ENCODE measurements at regions not wholly inside any gene's neighbourhood (a gene's known extent, or its start where the extent isn't known, plus 50 kb on each side); places are given as distances from the start of the nearest gene placed in this dataset.

DNA sequence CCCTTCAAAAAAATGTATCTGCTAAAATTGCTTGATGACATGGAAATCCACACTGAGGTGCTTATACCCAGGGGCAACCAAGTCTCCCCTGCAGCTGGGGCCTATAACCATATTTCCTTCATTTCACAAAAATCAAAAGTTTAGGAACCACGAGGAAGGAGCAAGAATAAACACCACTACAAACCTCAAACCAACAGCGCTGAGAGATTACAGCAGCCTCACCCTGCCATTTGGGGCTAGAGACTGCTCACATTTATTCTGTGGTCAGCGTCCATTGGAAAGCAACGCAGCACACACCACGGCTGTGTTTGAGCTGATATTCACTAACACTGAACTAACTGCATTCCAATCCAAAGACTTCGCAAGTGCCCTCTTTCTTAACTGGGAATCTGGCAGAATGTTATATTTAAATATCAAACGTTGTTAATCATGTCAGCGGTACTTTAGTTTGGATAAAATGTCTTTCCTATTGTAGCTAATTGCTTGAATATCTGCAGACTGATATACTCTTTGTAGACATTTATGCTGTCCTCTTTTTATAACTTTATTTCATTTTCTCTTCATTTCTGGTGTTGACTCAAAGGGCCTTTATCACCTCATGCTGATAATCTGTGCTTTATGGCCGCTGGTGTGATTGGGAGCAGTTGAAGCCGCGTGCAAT is 94.6 kb downstream of the FOXA2 start:
- no peak for TF ChIP-seq CTCF (IDR thresholded peaks at IDR 0.05)

DNA sequence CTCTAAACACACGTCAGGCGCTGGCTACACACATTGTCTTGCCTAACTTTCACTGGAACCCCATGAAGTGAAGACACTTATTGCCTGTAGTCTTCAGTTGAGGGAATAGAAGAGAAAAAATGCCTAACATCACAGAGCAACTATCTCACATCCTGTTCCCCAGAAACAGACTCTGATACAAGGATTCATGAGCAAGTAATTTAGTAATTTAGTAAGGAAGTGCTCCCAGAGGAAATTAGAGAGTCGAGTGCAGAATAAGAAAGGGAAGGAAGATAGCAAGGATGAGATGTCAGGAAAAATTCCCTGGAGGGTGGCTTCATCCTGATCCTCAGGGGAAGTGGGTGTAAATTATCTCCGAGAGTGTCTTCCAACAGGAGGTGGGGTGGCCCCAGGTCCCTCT is 104.0 kb downstream of the FOXA2 start:
- no peaks in the 10 kb centered on the region for H3K36me3 ChIP-seq
- H3K4me3 ChIP-seq (ENCODE audit: low read depth in 1 of 2, low read length in 1 of 2) = no peak overlapping the region
- no peak for TF ChIP-seq CTCF (IDR thresholded peaks at IDR 0.05)
- H3K27ac ChIP-seq = no peak overlapping the region
- no peaks in the 10 kb centered on the region for H3K9me3 ChIP-seq
- no peaks in the 10 kb centered on the region for H3K4me1 ChIP-seq (ENCODE audit: control insufficient read depth in 1 of 2, insufficient read depth in 1 of 2, low read depth in 1 of 2, low read length in 1 of 2)
- H3K27me3 ChIP-seq = no peaks in the 10 kb centered on the region

More for the DNA sequence above, 94.6 kb downstream of the FOXA2 start:
- Histone ChIP-seq H3K4me3 (ENCODE audit: low read depth in 1 of 2, low read length in 1 of 2) (no peak overlapping the region), H3K4me1 (ENCODE audit: control insufficient read depth in 1 of 2, insufficient read depth in 1 of 2, low read depth in 1 of 2, low read length in 1 of 2) (no peaks in the 10 kb centered on the region), H3K9me3 (no peaks in the 10 kb centered on the region), H3K27me3 (peaks cover 19% of the 10 kb centered on the region), H3K27ac (no peak overlapping the region), H3K36me3 (no peaks in the 10 kb centered on the region)

- Histone ChIP-seq H3K4me3 (ENCODE audit: low read depth in 1 of 2, low read length in 1 of 2) (no peak overlapping the region), H3K9me3 (no peaks in the 10 kb centered on the region), H3K27ac (no peak overlapping the region), H3K4me1 (ENCODE audit: control insufficient read depth in 1 of 2, insufficient read depth in 1 of 2, low read depth in 1 of 2, low read length in 1 of 2) (no peaks in the 10 kb centered on the region), H3K36me3 (no peaks in the 10 kb centered on the region), H3K27me3 (no peaks in the 10 kb centered on the region)
- no peak for TF ChIP-seq CTCF (IDR thresholded peaks at IDR 0.05)
Observed at GRCh38 chr20:22475662-22476061, 108.7 kb downstream of the FOXA2 start.

- no peak for TF ChIP-seq CTCF (IDR thresholded peaks at IDR 0.05)
- Histone ChIP-seq H3K36me3 (no peaks in the 10 kb centered on the region), H3K4me3 (ENCODE audit: low read depth in 1 of 2, low read length in 1 of 2) (no peak overlapping the region), H3K27ac (no peak overlapping the region), H3K27me3 (no peaks in the 10 kb centered on the region), H3K4me1 (ENCODE audit: control insufficient read depth in 1 of 2, insufficient read depth in 1 of 2, low read depth in 1 of 2, low read length in 1 of 2) (peaks cover 2% of the 10 kb centered on the region in 2 experiments), H3K9me3 (no peaks in the 10 kb centered on the region)
Observed at GRCh38 chr20:22474224-22474623, 110.1 kb downstream of the FOXA2 start.

DNA sequence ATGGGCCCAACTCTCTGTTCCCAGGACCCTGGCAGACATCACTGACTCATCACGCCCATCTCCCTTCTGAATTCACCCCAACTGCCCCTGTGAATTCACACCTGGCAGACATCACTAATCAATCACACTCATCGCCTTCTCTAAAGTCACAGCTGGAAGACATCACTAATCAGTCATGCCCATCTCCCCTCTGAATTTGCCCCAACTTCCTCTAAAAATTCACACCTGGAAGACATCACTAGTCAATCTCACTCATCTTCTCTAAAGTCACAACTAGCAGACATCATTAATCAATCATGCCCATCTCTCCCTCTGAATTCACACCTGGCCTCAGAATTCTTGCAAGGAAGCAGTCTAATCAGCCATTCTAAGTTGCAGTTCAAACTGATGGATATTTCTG is 111.1 kb downstream of the FOXA2 start:
- no peak for TF ChIP-seq CTCF (IDR thresholded peaks at IDR 0.05)
- H3K27me3 ChIP-seq = no peaks in the 10 kb centered on the region
- no peaks in the 10 kb centered on the region for H3K9me3 ChIP-seq
- no peak overlapping the region for H3K27ac ChIP-seq
- H3K36me3 ChIP-seq = no peaks in the 10 kb centered on the region
- H3K4me3 ChIP-seq (ENCODE audit: low read depth in 1 of 2, low read length in 1 of 2) = no peak overlapping the region
- peaks cover 2 to 7% of the 10 kb centered on the region in 2 experiments for H3K4me1 ChIP-seq (ENCODE audit: control insufficient read depth in 1 of 2, insufficient read depth in 1 of 2, low read depth in 1 of 2, low read length in 1 of 2)

Data from neutrophil (primary cell).